Adrenal gland (tissue), 5 donors: ENCODE measurements at regions not wholly inside any gene's neighbourhood (a gene's known extent, or its start where the extent isn't known, plus 50 kb on each side); places are given as distances from the start of the nearest gene placed in this dataset.

ENCODE experiments used
- POLR2A ChIP-seq, 2 donors: fragments of 450-650 bp; IDR thresholded peaks; one replicate each; pipeline ENCODE4 v1.6.1; 2017; ENCODE audit warnings: antibody characterized with exemption in 2 of 2, mild to moderate bottlenecking in 2 of 2, moderate library complexity in 1 of 2
- TF ChIP-seq, protein P1 (sequence below), 6 experiments: fragments of 450-650 bp in 4 of 6; fragments of 200-600 bp in 2 of 6; sonication (generic) in 1 of 6; IDR thresholded peaks; 1 replicate in 5 of 6; 2 replicates in 1 of 6; pipeline versions ENCODE4 v1.5.1 to v1.8.0; 2016 to 2021; ENCODE audit warnings: antibody characterized with exemption in 6 of 6, mild to moderate bottlenecking in 2 of 6, moderate library complexity in 1 of 6
- donor health status: DM: no; HTN: no; CAD: no.

DNA sequence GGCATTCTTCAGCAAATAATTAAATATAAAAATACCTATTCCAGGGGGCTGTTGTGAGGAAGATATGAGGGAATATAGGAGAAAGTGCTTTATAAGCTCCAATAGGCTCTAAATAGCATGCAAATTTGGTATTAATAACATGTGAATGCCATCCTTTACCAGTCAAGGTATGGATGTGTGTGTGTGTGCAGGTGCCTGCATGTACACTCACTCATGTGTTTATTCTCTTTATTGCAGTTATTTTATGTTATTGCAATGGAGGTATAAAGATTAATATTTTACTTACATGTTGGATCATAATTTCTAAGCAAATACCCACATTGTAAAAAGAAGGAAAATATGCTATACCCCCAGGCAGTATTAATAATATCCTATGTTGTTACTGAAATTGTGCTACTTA, 1093.0 kb upstream of the GYPC start:
- TF ChIP-seq, protein P1, sequence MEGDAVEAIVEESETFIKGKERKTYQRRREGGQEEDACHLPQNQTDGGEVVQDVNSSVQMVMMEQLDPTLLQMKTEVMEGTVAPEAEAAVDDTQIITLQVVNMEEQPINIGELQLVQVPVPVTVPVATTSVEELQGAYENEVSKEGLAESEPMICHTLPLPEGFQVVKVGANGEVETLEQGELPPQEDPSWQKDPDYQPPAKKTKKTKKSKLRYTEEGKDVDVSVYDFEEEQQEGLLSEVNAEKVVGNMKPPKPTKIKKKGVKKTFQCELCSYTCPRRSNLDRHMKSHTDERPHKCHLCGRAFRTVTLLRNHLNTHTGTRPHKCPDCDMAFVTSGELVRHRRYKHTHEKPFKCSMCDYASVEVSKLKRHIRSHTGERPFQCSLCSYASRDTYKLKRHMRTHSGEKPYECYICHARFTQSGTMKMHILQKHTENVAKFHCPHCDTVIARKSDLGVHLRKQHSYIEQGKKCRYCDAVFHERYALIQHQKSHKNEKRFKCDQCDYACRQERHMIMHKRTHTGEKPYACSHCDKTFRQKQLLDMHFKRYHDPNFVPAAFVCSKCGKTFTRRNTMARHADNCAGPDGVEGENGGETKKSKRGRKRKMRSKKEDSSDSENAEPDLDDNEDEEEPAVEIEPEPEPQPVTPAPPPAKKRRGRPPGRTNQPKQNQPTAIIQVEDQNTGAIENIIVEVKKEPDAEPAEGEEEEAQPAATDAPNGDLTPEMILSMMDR (IDR thresholded peaks at IDR 0.05) = no peak
- no peak for TF ChIP-seq POLR2A (IDR thresholded peaks at IDR 0.05)
